ENCODE measurements at regions not wholly inside any gene's neighbourhood (a gene's known extent, or its start where the extent isn't known, plus 50 kb on each side); places are given as distances from the start of the nearest gene placed in this dataset.
A peak's percentile ranks its signal among the peaks of the same experiment; 100 is the strongest.
"Not testable (repeated sequence)": the region's sequence is repeated elsewhere in the genome, so short reads cannot be mapped to it uniquely, and the experiment has no call there.

GRCh38 chr21:35737449-35737848, 322.9 kb downstream of the SETD4 start:
- no peak for DNase-seq

- DNase-seq = no peak
Observed at GRCh38 chr21:35732788-35733187, 327.5 kb downstream of the SETD4 start.

- DNase-seq = no peak
Observed at GRCh38 chr21:35730325-35730724, 330.0 kb downstream of the SETD4 start.

GRCh38 chr21:35727830-35728229, 332.5 kb downstream of the SETD4 start:
- DNase-seq = no peak

GRCh38 chr21:35724156-35724555, 336.2 kb downstream of the SETD4 start:
- no peak for DNase-seq

- no peak for DNase-seq
Observed at GRCh38 chr21:35721701-35722100, 338.6 kb downstream of the SETD4 start.

GRCh38 chr21:35720208-35720731, 340.1 kb downstream of the SETD4 start:
- no peak for DNase-seq

GRCh38 chr21:35719080-35719479, 341.2 kb downstream of the SETD4 start:
- no peak for DNase-seq

GRCh38 chr21:35716876-35717565, 343.3 kb downstream of the SETD4 start:
- DNase-seq = peak; percentile 2

GRCh38 chr21:35713914-35714313, 346.4 kb downstream of the SETD4 start:
- DNase-seq = no peak

- DNase-seq = no peak
Observed at GRCh38 chr21:35711661-35712060, 348.7 kb downstream of the SETD4 start.

GRCh38 chr21:35711213-35711612, 349.1 kb downstream of the SETD4 start:
- no peak for DNase-seq

- not testable (repeated sequence) for DNase-seq
Observed at GRCh38 chr21:35709990-35710389, 350.3 kb downstream of the SETD4 start.

- DNase-seq = no peak
Observed at GRCh38 chr21:35705888-35706287, 354.4 kb downstream of the SETD4 start.

- DNase-seq = no peak
Observed at GRCh38 chr21:35705237-35705887, 355.0 kb downstream of the SETD4 start.

GRCh38 chr21:35703704-35704103, 356.6 kb downstream of the SETD4 start:
- DNase-seq = no peak

GRCh38 chr21:35699361-35699760, 361.0 kb downstream of the SETD4 start:
- no peak for DNase-seq

GRCh38 chr21:35697321-35697808, 363.0 kb downstream of the SETD4 start:
- no peak for DNase-seq

GRCh38 chr21:35696644-35697043, 363.7 kb downstream of the SETD4 start:
- no peak for DNase-seq

- no peak for DNase-seq
Observed at GRCh38 chr21:35692311-35692710, 368.0 kb downstream of the SETD4 start.

GRCh38 chr21:35690436-35690835, 369.9 kb downstream of the SETD4 start:
- DNase-seq = no peak

GRCh38 chr21:35686156-35686555, 374.2 kb downstream of the SETD4 start:
- no peak for DNase-seq

- no peak for DNase-seq
Observed at GRCh38 chr21:35683664-35684304, 376.5 kb downstream of the SETD4 start.

Measured in NCI-H82 (cell line).